HG03108 (cell line): ENCODE measurements at regions not wholly inside any gene's neighbourhood (a gene's known extent, or its start where the extent isn't known, plus 50 kb on each side); places are given as distances from the start of the nearest gene placed in this dataset.

Source experiments
- ATAC-seq: cut with Tn5 transposase; IDR thresholded peaks from one replicate; pipeline ENCODE4 v1.9.1; 2021; ENCODE audit warnings: moderate library complexity; ENCODE audit not compliant: unreplicated experiment

DNA sequence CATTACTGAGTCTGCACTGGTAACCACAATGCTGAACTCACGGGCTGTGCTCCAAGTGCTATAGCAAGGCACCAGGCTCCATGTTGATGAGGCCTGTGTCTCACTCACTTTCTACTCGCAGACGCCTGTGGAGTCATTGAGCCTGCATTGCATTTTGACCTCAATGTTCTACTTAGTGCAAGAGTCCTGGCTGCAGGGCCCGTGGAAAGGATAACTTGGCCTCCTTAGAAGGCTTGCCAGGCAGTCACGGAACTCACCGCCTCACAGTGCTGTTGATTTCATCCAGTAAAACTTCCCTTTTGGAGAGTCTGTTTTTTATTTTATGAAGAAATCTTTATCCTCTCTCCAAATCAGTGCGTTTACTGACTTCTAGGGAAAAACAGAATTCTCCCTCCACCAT, 290.4 kb downstream of the RNF144A start:
- ATAC-seq, result no peak

DNA sequence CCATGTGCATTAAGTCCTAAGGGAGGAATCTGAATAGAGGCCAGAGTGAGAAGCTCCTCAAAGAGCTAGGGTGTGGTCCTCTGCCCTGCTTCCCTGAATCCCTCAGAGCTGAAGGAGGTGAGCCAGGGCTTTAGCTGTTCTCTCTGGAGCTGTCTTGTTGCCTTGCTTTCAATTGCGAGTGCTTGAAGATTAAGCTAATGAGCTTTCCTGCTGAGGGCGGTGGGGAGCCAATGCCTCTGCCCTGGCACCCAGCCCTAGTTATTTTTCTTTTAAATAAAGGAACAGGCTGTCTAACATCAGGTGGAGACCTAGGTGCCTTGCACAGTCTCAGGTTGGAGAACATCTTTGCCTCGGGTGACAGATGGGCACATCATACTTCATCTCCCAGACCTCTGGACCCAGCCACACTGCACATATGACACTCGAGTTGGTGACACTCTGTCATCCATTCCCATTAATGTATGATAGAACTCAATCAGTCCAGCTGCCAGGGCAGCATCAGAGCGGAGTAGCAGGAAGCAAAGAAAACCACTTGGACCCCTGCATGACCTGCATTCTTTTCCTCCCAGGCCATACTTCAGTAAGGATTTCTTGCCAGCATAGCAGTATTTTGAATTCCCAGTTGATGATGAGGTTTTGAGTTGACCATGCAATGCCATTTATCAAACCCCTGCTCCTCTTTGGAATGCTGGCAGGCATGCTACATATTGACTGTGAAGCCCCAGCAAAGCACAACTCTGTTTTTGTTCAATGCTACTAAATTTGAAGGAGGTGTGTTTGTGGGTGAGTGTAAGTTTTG, 292.7 kb downstream of the RNF144A start:
- ATAC-seq, result no peak

GRCh38 chr2:7210712-7211111, 293.5 kb downstream of the RNF144A start:
- ATAC-seq, result no peak

- ATAC-seq, result no peak
Measured at GRCh38 chr2:7225848-7226247, 308.6 kb downstream of the RNF144A start.

DNA sequence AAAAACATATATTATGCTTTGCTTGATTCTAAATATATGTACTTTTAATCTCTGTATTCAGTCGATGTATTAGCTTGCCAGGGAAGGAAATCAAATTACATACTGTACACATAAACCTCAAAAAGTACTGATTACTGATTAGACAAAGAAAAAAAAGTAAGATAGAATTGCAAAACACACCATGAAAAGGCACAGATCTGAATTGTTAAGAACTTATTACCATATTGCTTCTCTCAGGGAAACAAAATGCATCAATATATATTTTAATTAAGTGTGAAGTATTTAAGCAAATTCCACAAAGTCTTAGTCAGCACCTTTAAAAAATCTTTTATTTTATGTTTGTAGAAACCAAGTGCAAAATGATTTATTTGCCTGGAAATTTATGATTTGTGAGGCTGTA, 309.3 kb downstream of the RNF144A start:
- ATAC-seq, result no peak

DNA sequence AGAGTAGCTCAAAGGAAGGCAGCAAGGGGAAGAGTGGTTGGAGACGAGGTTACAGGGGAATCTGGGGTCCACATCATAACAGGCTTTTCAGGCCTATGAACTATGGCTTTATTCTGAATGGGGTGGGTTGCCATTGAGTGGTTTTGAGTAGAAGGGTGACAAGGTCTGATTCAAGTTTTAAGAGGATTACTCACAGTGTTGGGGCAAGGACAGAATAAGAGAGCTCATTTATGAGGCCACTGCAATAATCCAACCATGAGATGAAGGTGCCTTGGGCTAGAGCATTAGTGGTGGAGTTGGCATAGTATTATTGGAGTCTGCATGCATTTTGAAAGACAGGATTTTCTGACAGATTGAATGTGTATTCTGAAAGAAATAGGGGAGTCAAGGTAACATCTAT, 315.9 kb downstream of the RNF144A start:
- ATAC-seq, result no peak

DNA sequence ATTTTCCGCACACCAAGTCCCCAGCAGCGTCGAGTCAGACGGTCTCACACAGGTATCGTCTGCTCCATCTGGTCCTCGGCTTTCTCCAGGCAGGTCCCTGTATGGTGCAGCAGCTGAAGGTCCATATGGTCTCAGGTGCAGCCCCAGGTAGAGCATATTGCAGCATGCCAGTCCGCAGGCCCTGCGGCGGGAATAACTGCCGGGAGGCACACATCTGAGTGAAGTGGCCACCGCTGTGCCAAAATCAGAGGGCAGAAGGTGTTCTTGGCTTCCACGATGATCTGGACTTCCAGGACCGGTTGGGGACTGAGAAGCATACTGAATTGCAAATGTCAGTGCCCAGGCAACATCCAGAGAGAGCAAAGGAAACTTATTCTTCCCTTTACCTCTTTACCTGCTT, 320.3 kb downstream of the RNF144A start:
- no peak for ATAC-seq

DNA sequence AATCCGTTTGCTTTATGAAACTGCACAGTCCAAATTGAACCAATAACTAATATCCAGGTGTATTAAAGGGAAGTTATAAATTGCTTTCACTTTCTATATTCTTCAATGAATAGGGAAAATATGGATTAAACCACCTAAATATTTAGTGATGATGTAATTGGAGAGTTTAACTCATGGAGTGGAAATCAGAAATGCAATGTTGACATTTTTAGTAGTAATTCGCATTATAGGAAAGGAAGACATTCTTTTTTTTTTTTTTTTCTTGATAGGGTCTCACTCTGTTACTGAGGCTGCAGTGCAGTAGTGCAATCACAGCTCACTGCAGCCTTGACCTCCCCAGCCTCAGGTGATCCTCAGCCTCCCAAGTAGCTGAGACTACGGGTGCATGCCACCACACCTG, 321.9 kb downstream of the RNF144A start:
- no peak for ATAC-seq

- ATAC-seq, result no peak
Measured at GRCh38 chr2:7241041-7241745, 324.0 kb downstream of the RNF144A start.

- no peak for ATAC-seq
Measured at GRCh38 chr2:7242189-7242867, 325.1 kb downstream of the RNF144A start.

DNA sequence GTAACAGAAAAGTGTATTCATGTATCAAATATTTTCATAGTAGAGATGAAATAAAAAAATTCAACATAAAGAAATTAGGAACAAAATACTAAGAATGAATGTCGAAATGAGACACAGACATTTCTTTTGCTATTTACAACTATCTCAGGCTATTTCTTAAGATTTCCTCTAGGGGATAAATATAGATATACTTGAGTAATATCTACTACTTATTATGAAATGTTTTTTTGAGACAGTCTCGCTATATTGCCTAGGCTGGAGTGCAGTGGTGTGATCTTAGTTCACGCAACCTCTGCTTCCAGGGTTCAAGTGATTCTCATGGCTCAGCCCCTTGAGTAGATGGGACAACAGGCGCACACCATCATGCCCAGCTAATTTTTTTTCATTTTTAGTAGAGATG, 326.1 kb downstream of the RNF144A start:
- no peak for ATAC-seq

- ATAC-seq, result no peak
Measured at GRCh38 chr2:7256377-7256776, 339.2 kb downstream of the RNF144A start.

DNA sequence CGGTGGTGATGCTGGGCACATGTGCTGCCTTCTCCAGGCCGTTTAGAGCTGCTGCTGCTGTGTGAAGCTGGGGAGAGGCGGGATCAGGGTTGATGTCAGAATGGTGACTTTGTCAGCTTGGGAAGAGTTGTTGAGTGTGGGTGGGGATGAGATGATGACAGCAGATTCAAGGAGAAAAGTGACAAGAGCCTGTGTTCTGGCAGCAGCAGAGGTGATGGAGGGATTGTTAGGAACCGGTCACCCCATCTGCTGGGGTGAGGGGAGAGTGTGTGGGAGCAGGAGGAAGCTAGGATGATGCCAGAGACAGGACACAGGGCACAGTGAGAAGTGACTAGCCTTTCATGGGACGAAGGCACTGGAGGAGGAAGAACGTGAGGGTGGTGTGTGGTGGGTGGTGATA, 345.5 kb downstream of the RNF144A start:
- no peak for ATAC-seq

DNA sequence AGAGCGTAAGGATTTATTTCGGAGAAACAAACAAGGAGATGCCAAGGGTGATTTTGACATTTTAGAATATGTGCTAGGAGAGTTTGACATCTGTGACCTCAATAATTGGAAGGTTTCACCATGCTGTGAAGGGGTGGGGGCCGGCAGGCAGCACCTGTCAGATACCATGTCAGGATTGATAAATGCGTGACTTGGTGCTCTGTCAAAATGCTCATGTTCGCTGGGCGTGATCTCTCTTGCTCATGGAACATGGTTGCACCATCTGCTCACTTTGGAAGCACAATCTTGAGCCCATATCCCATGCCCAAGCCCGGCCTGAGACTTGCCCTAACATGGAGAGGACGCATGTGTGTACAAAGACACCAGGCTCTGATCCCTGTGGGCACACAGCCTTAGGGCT, 347.6 kb downstream of the RNF144A start:
- ATAC-seq, result no peak

DNA sequence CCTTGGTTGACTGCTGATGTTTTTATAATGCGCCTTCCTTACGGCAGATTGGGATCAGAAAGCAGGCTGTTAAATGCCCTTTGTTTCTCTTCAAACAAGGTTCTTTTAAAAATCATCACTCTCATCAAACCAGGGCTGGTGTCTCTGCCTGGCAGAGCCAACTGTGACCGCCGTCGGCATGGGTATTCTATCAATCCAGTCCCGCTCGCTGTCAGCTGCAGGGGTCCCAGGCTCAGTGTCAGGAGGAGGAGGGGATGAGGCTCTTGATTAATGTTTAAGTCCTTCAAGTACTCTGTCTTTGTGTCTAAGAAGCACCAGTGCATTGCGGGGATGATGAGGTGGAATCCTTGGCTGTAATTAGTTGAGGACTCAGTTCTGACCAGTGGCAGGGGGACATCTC, 348.1 kb downstream of the RNF144A start:
- no peak for ATAC-seq

DNA sequence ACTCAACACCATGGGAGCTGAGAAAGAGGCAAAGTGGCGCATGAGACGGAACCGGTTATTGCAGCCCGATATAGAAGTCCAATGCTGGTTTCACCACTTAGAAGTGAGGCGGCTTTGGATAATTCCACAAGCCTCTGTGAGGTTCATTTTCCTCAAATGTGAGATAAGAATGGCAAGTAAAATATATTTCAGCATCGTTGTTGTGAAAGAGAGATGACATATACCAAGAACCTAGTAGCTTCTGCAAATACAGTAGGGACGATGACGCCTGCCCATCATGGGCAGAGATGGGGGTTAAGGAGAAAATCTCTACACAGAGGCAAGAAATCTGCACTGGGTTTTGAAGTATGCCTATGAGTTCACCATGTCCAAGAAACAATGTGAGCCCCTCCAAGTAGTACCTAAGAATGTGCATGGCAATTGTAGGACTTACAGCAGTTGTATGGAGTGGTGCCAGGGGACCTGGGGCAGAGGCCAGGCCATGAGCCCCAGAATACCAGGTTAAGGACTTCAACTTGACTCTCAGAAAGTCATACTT, 352.0 kb downstream of the RNF144A start:
- no peak for ATAC-seq

- no peak for ATAC-seq
Measured at GRCh38 chr2:7270011-7270431, 352.8 kb downstream of the RNF144A start.

- no peak for ATAC-seq
Measured at GRCh38 chr2:7272210-7272609, 355.0 kb downstream of the RNF144A start.

DNA sequence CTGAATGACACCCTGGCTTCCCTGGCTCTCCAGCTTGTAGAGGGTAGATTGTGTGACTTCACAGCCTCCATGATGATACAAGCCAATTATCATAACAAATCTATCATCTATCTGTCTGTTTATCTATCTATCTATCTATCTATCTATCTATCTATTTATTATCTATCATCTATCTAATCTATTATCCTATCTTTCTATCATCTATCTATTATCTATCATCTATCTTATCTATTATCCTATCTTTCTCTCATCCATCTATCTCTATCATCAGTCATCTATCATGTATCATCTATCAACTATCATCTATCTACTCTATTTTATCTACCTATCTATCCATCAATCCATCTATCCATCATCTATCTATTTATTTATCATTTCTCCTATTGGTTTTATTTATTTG, 361.8 kb downstream of the RNF144A start:
- no peak for ATAC-seq

- ATAC-seq, result no peak
Measured at GRCh38 chr2:7279421-7279949, 362.3 kb downstream of the RNF144A start.

DNA sequence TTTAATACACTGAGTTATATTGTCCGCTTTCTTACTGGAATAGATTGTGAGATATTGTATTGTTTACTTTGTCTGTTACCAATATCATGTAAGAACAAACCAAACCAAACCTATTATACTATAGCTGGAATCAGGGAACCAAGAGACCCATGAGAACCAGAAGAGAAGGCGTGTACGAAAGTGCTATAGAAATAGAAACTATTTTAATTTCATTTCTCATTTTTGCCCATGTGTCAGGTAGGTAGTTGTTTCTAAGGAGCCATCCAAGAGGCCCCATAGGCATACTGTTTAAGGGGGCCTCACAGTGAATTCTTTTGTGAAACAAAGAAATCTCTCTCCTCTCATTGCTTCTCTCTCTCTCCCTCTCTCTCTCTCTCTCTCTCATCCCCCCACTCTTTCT, 363.6 kb downstream of the RNF144A start:
- ATAC-seq, result no peak
